IMR-90 (cell line): ENCODE measurements at regions not wholly inside any gene's neighbourhood (a gene's known extent, or its start where the extent isn't known, plus 50 kb on each side); places are given as distances from the start of the nearest gene placed in this dataset.

Experiments used
- ATAC-seq: fragments of 200-7000 bp; cut with Tn5 transposase; 2 replicates; pipeline ENCODE4 v1.9.1; 2020; ENCODE audit warnings: low read depth, mild to moderate bottlenecking, moderate library complexity
- BruUV-seq: library from RNA; stranded (reverse); fragments of 400-500 nt; replicated peaks from 2 replicates; lab custom pipeline; 2021; lab: Mats Ljungman, UMichigan
- CTCF ChIA-PET: fragments of 300-600 bp; formaldehyde crosslinking; extraction: SDS; loops from one replicate; lab custom pipeline; 2021; ENCODE audit warnings: antibody characterized with exemption; lab: Yijun Ruan, JAX
- POLR2A ChIA-PET: fragments of 300-600 bp; sonication (Branson Sonifier 250); formaldehyde crosslinking; loops from one replicate; lab custom pipeline; 2022; ENCODE audit warnings: antibody characterized with exemption; ENCODE audit not compliant: unreplicated experiment; lab: Charles Lee
- DNase-seq: peaks from one replicate; pipeline ENCODE4 v3.0.0; 2013
- H2AFZ ChIP-seq: replicated peaks from 2 replicates; pipeline ENCODE3; 2013; ENCODE audit warnings: low read length, mild to moderate bottlenecking; ENCODE audit not compliant: poor library complexity
- H2AK5ac ChIP-seq: 2 replicates; pipeline ENCODE4 v1.6.1; 2013; ENCODE audit warnings: low read depth, low read length, inconsistent platforms
- H2AK9ac ChIP-seq: replicated peaks from 2 replicates; pipeline ENCODE3; 2013; ENCODE audit warnings: mild to moderate bottlenecking, low read depth, low read length, moderate library complexity; ENCODE audit not compliant: poor library complexity
- H2BK120ac ChIP-seq: 2 replicates; pipeline ENCODE4 v1.6.1; 2013; ENCODE audit warnings: low read depth, low read length, inconsistent platforms
- H2BK15ac ChIP-seq: 3 replicates; pipeline ENCODE4 v1.6.1; 2013; ENCODE audit warnings: low read depth, low read length, inconsistent platforms
- H2BK20ac ChIP-seq: 2 replicates; pipeline ENCODE4 v1.6.1; 2013; ENCODE audit warnings: low read depth, mild to moderate bottlenecking, inconsistent platforms, low read length, moderate library complexity
- H2BK5ac ChIP-seq: 2 replicates; pipeline ENCODE4 v1.6.1; 2013; ENCODE audit warnings: mild to moderate bottlenecking, low read depth, low read length, inconsistent platforms; ENCODE audit not compliant: poor library complexity, severe bottlenecking
- H3K14ac ChIP-seq: replicated peaks from 2 replicates; pipeline ENCODE4 v1.6.1; 2013; ENCODE audit warnings: low read depth, low read length, inconsistent platforms
- H3K18ac ChIP-seq: 2 replicates; pipeline ENCODE4 v1.6.1; 2013; ENCODE audit warnings: low read depth, low read length, control low read depth
- H3K23ac ChIP-seq: 2 replicates; pipeline ENCODE4 v1.6.1; 2013; ENCODE audit warnings: low read depth, low read length, inconsistent platforms
- H3K27ac ChIP-seq: 2 replicates; pipeline ENCODE4 v1.5.1; 2013; ENCODE audit warnings: mild to moderate bottlenecking, control low read depth, low read length; ENCODE audit not compliant: insufficient read depth
- H3K27me3 ChIP-seq: 2 replicates; pipeline ENCODE4 v1.6.1; 2013; ENCODE audit warnings: low read length; ENCODE audit not compliant: control insufficient read depth, insufficient read depth
- H3K36me3 ChIP-seq: 2 replicates; pipeline ENCODE4 v1.6.1; 2013; ENCODE audit warnings: low read length, mixed read lengths; ENCODE audit not compliant: control insufficient read depth, insufficient read depth
- H3K4ac ChIP-seq: 2 replicates; pipeline ENCODE4 v1.6.1; 2013; ENCODE audit warnings: low read depth, low read length, inconsistent platforms
- H3K4me1 ChIP-seq: 2 replicates; pipeline ENCODE4 v1.6.1; 2013; ENCODE audit warnings: low read length, mixed read lengths; ENCODE audit not compliant: control insufficient read depth, insufficient read depth
- H3K4me2 ChIP-seq: 2 replicates; pipeline ENCODE4 v1.6.1; 2013; ENCODE audit warnings: low read depth, mild to moderate bottlenecking, control low read depth, low read length, moderate library complexity
- H3K4me3 ChIP-seq: 2 replicates; pipeline ENCODE4 v1.5.1; 2013; ENCODE audit warnings: low read depth, mild to moderate bottlenecking, control low read depth, low read length, moderate library complexity; ENCODE audit not compliant: insufficient read depth
- H3K56ac ChIP-seq: 2 replicates; pipeline ENCODE4 v1.6.1; 2013; ENCODE audit warnings: low read length, inconsistent platforms; ENCODE audit not compliant: insufficient read depth; ENCODE audit errors: extremely low read depth
- H3K79me1 ChIP-seq, 2 experiments: 2 replicates each; pipeline ENCODE4 v1.6.1; 2013; ENCODE audit warnings: low read length in 2 of 2, inconsistent platforms in 1 of 2, low read depth in 1 of 2
- H3K9ac ChIP-seq: 2 replicates; pipeline ENCODE4 v1.6.1; 2013; ENCODE audit warnings: low read depth, low read length, control low read depth
- H3K9me1 ChIP-seq: 2 replicates; pipeline ENCODE4 v1.6.1; 2013; ENCODE audit warnings: low read length, inconsistent platforms; ENCODE audit not compliant: insufficient read depth
- H3K9me3 ChIP-seq: 2 replicates; pipeline ENCODE4 v1.6.1; 2013; ENCODE audit warnings: low read length; ENCODE audit not compliant: control insufficient read depth, insufficient read depth
- H4K20me1 ChIP-seq: 2 replicates; pipeline ENCODE4 v1.6.1; 2013; ENCODE audit warnings: low read length, inconsistent platforms; ENCODE audit not compliant: insufficient read depth
- H4K5ac ChIP-seq: 2 replicates; pipeline ENCODE4 v1.6.1; 2013; ENCODE audit warnings: mild to moderate bottlenecking, low read depth, low read length, control low read depth
- H4K8ac ChIP-seq, 2 experiments: 2 replicates each; pipeline ENCODE4 v1.6.1; 2013; ENCODE audit warnings: low read depth in 2 of 2, low read length in 2 of 2, control low read depth in 1 of 2, inconsistent platforms in 1 of 2
- H4K91ac ChIP-seq: 2 replicates; pipeline ENCODE4 v1.6.1; 2013; ENCODE audit warnings: low read depth, low read length, inconsistent platforms; ENCODE audit not compliant: insufficient read depth
- BHLHE40 ChIP-seq: fragments of 150-350 bp; IDR thresholded peaks from 2 replicates; pipeline ENCODE4 v1.6.1; 2016; ENCODE audit warnings: mild to moderate bottlenecking, low read depth, low read length
- CHD1 ChIP-seq: IDR thresholded peaks from 2 replicates; pipeline ENCODE4 v1.6.1; 2012; ENCODE audit warnings: low read depth, low read length, improper control_type of control experiment
- FOS ChIP-seq: fragments of 150-350 bp; IDR thresholded peaks from 2 replicates; pipeline ENCODE4 v1.6.1; 2016; ENCODE audit warnings: low read depth, low read length
- MAFK ChIP-seq: IDR thresholded peaks from 2 replicates; pipeline ENCODE4 v1.6.1; 2012; ENCODE audit warnings: low read depth, low read length, improper control_type of control experiment
- MAZ ChIP-seq: IDR thresholded peaks from 2 replicates; pipeline ENCODE4 v1.6.1; 2012; ENCODE audit warnings: low read depth, mild to moderate bottlenecking, low read length, improper control_type of control experiment, moderate library complexity, borderline replicate concordance
- NFE2L2 ChIP-seq: fragments of 150-350 bp; IDR thresholded peaks from 2 replicates; pipeline ENCODE4 v1.6.1; 2016; ENCODE audit warnings: low read depth, mild to moderate bottlenecking, low read length
- POLR2A ChIP-seq: IDR thresholded peaks from 2 replicates; pipeline ENCODE4 v1.6.1; 2012; ENCODE audit warnings: mild to moderate bottlenecking, low read depth, low read length
- RAD21 ChIP-seq: IDR thresholded peaks from 2 replicates; pipeline ENCODE4 v1.6.1; 2012; ENCODE audit warnings: low read length, improper control_type of control experiment
- RCOR1 ChIP-seq: IDR thresholded peaks from 2 replicates; pipeline ENCODE4 v1.6.1; 2012; ENCODE audit warnings: mild to moderate bottlenecking, low read length, improper control_type of control experiment; ENCODE audit not compliant: insufficient replicate concordance
- SMC3 ChIP-seq: fragments of 150-350 bp; IDR thresholded peaks from 2 replicates; pipeline ENCODE4 v1.6.1; 2016; ENCODE audit warnings: low read depth, mild to moderate bottlenecking, antibody characterized with exemption, low read length, moderate library complexity
- WGBS, 2 experiments: methylation state at CpG; one replicate each; pipeline versions ENCODE4 v1.1.5 to v1.1.7; 2013; ENCODE audit warnings: missing lambda C conversion rate in 2 of 2; ENCODE audit not compliant: insufficient read length in 1 of 2; ENCODE audit errors: extremely low coverage in 2 of 2; 5-methylcytosine and 5-hydroxymethylcytosine counted together
- dilution Hi-C: fragments of 300-500 bp; cut with HindIII; formaldehyde crosslinking; loops from one replicate; pipeline ENCODE4 v1.14.3; 2018; ENCODE audit warnings: low sequenced_read_pairs; ENCODE audit not compliant: unreplicated experiment
- in situ Hi-C: fragments of 300-500 bp; cut with MboI; formaldehyde crosslinking; loops from 3 replicates; pipeline ENCODE4 v1.14.3; 2019; ENCODE audit warnings: low sequenced_read_pairs, inconsistent platforms, mixed read lengths
- intact Hi-C: fragments of 100-400 bp; cut with micrococcal nuclease; formaldehyde crosslinking; loops from 2 replicates; pipeline ENCODE4 v1.10.0; 2022
- TF ChIP-seq, protein P1 (sequence below): conservative IDR thresholded peaks from 2 replicates; pipeline ENCODE4 v1.5.1; 2012; ENCODE audit warnings: mild to moderate bottlenecking, low read depth, low read length, improper control_type of control experiment
- TF ChIP-seq, protein P2 (sequence below): fragments of 150-350 bp; IDR thresholded peaks from 2 replicates; pipeline ENCODE4 v1.6.1; 2017; ENCODE audit warnings: mild to moderate bottlenecking, antibody characterized with exemption, low read length, low read depth
- TF ChIP-seq, protein P3 (sequence below): fragments of 150-350 bp; IDR thresholded peaks from 2 replicates; pipeline ENCODE4 v1.6.1; 2016; ENCODE audit warnings: low read depth, mild to moderate bottlenecking, low read length, moderate library complexity, borderline replicate concordance

DNA sequence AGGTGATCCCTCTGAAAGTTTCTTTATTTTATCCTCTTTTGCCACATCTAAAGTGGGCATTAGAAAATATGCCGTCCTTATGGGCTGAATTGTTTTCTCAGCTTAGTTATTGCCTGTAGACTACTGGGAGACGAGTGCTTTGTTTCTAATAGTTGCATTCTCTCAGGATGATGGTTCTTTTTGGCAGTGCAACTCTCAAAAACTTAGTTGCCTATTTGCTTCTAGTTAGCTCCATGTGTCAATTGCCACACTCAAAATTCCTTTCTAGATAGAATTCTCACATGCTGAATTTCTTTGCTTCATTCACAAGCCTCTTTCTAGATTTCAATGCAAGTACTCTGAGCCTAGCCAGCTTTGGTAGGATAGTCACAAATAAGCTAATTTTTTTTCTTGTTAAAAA lies 155.5 kb downstream of the FGF10 start:
- no peak overlapping the region for H2BK120ac ChIP-seq
- H4K8ac ChIP-seq, result no peak overlapping the region
- no peak overlapping the region for H3K14ac ChIP-seq
- no peak overlapping the region for H2BK15ac ChIP-seq
- in situ Hi-C loops (no loop called here), intact Hi-C loops (no loop called here), dilution Hi-C loops (no loop called here)
- no peak for TF ChIP-seq BHLHE40
- TF ChIP-seq SMC3, result no peak
- TF ChIP-seq, protein P1, sequence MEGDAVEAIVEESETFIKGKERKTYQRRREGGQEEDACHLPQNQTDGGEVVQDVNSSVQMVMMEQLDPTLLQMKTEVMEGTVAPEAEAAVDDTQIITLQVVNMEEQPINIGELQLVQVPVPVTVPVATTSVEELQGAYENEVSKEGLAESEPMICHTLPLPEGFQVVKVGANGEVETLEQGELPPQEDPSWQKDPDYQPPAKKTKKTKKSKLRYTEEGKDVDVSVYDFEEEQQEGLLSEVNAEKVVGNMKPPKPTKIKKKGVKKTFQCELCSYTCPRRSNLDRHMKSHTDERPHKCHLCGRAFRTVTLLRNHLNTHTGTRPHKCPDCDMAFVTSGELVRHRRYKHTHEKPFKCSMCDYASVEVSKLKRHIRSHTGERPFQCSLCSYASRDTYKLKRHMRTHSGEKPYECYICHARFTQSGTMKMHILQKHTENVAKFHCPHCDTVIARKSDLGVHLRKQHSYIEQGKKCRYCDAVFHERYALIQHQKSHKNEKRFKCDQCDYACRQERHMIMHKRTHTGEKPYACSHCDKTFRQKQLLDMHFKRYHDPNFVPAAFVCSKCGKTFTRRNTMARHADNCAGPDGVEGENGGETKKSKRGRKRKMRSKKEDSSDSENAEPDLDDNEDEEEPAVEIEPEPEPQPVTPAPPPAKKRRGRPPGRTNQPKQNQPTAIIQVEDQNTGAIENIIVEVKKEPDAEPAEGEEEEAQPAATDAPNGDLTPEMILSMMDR, result no peak
- no peak for TF ChIP-seq CHD1
- TF ChIP-seq MAZ, result no peak
- TF ChIP-seq, protein P2, sequence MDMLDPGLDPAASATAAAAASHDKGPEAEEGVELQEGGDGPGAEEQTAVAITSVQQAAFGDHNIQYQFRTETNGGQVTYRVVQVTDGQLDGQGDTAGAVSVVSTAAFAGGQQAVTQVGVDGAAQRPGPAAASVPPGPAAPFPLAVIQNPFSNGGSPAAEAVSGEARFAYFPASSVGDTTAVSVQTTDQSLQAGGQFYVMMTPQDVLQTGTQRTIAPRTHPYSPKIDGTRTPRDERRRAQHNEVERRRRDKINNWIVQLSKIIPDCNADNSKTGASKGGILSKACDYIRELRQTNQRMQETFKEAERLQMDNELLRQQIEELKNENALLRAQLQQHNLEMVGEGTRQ, result no peak
- no peak for TF ChIP-seq RCOR1
- no peak for TF ChIP-seq RAD21
- TF ChIP-seq NFE2L2, result no peak
- TF ChIP-seq, protein P3, sequence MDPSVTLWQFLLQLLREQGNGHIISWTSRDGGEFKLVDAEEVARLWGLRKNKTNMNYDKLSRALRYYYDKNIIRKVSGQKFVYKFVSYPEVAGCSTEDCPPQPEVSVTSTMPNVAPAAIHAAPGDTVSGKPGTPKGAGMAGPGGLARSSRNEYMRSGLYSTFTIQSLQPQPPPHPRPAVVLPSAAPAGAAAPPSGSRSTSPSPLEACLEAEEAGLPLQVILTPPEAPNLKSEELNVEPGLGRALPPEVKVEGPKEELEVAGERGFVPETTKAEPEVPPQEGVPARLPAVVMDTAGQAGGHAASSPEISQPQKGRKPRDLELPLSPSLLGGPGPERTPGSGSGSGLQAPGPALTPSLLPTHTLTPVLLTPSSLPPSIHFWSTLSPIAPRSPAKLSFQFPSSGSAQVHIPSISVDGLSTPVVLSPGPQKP, result no peak
- TF ChIP-seq FOS, result no peak
- TF ChIP-seq MAFK, result no peak
- TF ChIP-seq POLR2A, result no peak
- no peak overlapping the region for H2AFZ ChIP-seq
- H4K5ac ChIP-seq, result no peak overlapping the region
- H3K23ac ChIP-seq, result no peak overlapping the region
- no TSS peak for BruUV-seq
- POLR2A ChIA-PET, result no interaction called here
- CTCF ChIA-PET, result no interaction called here
- H2BK5ac ChIP-seq, result no peak overlapping the region
- no peaks in the 10 kb centered on the region for H3K9me3 ChIP-seq
- no peak overlapping the region for H2AK9ac ChIP-seq
- no peak overlapping the region for H2BK20ac ChIP-seq
- no peaks in the 10 kb centered on the region for H4K20me1 ChIP-seq
- H3K56ac ChIP-seq, result no peak overlapping the region
- no peaks in the 10 kb centered on the region for H3K36me3 ChIP-seq
- no peak overlapping the region for H3K4me2 ChIP-seq
- no peaks in the 10 kb centered on the region for H3K9me1 ChIP-seq
- H4K91ac ChIP-seq, result no peak overlapping the region
- H3K4ac ChIP-seq, result no peak overlapping the region
- no peak overlapping the region for H3K18ac ChIP-seq
- H3K9ac ChIP-seq, result no peak overlapping the region
- H3K79me1 ChIP-seq, result no peaks in the 10 kb centered on the region
- ATAC-seq, result no peak
- H3K27me3 ChIP-seq, result no peaks in the 10 kb centered on the region
- no peak overlapping the region for H2AK5ac ChIP-seq
- no peak overlapping the region for H3K4me3 ChIP-seq
- no peak overlapping the region for H3K27ac ChIP-seq
- DNase-seq, result no peak
- WGBS, 2 experiments, result 90% methylated on average over 2 of the region's 2 CpGs; no CpG with 5 or more reads in 1 of the 2 experiments
- H3K4me1 ChIP-seq, result no peaks in the 10 kb centered on the region
